Left renal pelvis (tissue), 4 donors: ENCODE measurements at regions not wholly inside any gene's neighbourhood (a gene's known extent, or its start where the extent isn't known, plus 50 kb on each side); places are given as distances from the start of the nearest gene placed in this dataset.
A peak's percentile ranks its signal among the peaks of the same experiment; 100 is the strongest.

Experiments used
- DNase-seq, 4 donors: peaks; one replicate each; pipeline ENCODE4 v3.0.0-alpha.2; 2013; ENCODE audit warnings: low read depth in 4 of 4, low spot score in 3 of 4

GRCh38 chr14:32254952-32255679 lies 52.0 kb upstream of the RNU6-8 start:
- DNase-seq: peak in 3 of 4 donors; percentile 39 to 52 (median 44)

DNA sequence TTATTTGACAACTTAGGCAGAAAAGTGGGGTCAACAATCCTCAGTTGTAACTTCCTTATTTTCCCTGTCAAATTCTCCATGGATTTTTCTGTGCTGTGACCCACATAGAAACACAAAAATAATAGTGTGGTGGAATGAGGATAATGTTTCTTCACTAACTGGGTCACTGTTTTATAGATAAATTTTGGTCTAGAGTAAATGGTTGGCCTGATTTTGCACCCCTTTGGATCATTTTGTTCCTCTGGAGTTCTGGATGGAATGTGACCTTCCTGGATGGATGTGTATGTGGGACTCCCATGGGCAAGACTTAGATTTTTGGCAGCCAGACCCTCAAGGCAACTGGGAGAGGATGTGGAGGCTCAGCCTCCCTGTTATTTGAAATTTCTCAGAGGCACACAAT lies 52.7 kb upstream of the RNU6-8 start:
- no peak for DNase-seq

GRCh38 chr14:32256576-32256975 lies 53.5 kb upstream of the RNU6-8 start:
- no peak for DNase-seq

- DNase-seq: no peak
Measured at GRCh38 chr14:32258336-32258993, 55.4 kb upstream of the RNU6-8 start.

DNA sequence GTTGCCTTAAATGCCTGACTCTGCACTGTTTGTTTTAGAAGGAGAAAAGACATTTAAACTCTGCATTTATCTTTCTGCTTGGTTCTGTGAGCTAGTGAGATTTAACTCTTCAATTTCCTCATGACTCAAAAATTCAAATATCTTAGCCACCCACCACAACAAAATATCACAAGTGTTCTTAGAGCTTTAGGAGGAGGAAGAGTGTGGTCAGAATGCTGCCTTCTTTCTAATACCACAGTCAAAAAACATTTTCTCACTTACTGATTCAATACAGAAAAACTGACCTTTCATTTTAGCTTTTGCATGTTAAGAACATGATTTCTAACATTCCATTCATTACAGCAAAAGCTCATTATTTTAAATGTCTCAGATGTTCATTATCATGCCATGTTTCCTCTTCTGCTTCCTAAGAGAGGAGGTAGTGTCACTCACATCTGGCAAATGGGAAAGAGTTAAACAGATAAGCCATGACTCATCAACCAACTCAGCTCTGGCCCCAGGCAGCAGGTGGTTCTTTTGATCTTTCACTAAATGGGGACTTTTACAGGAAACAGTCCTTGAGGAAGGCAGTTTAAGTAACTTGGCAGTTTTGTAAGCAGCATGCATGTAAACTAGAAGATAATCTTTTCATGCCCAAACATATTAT lies 56.4 kb upstream of the RNU6-8 start:
- DNase-seq: no peak

GRCh38 chr14:32263939-32264567 lies 61.0 kb upstream of the RNU6-8 start:
- DNase-seq: no peak

- no peak for DNase-seq
Measured at GRCh38 chr14:32265584-32265983, 62.5 kb upstream of the RNU6-8 start.

- DNase-seq: no peak
Measured at GRCh38 chr14:32277998-32278397, 51.1 kb upstream of the AKAP6 start.
